H9 (cell line): ENCODE measurements at regions not wholly inside any gene's neighbourhood (a gene's known extent, or its start where the extent isn't known, plus 50 kb on each side); places are given as distances from the start of the nearest gene placed in this dataset.

Source experiments
- DNase-seq: peaks from one replicate; pipeline ENCODE4 v3.0.0-alpha.2; 2017
- H2AFZ ChIP-seq: one replicate; pipeline ENCODE4 v1.6.1; 2013; ENCODE audit warnings: mild to moderate bottlenecking, low read length, control low read depth, moderate library complexity
- H2AK5ac ChIP-seq: 2 replicates; pipeline ENCODE4 v1.6.1; 2013; ENCODE audit warnings: low read length, control low read depth, mixed read lengths; ENCODE audit not compliant: insufficient read length
- H2BK120ac ChIP-seq: one replicate; pipeline ENCODE4 v1.6.1; 2013; ENCODE audit warnings: low read depth, mild to moderate bottlenecking, low read length, control low read depth, inconsistent platforms; ENCODE audit not compliant: poor library complexity, severe bottlenecking
- H2BK12ac ChIP-seq: 2 replicates; pipeline ENCODE4 v1.6.1; 2013; ENCODE audit warnings: low read length, control low read depth, mixed read lengths, low read depth; ENCODE audit not compliant: insufficient read length
- H2BK15ac ChIP-seq: 2 replicates; pipeline ENCODE4 v1.6.1; 2013; ENCODE audit warnings: low read depth, low read length, control low read depth
- H2BK20ac ChIP-seq: one replicate; pipeline ENCODE4 v1.6.1; 2013; ENCODE audit warnings: low read depth, mild to moderate bottlenecking, low read length, control low read depth, inconsistent platforms; ENCODE audit not compliant: poor library complexity, severe bottlenecking
- H2BK5ac ChIP-seq: 2 replicates; pipeline ENCODE4 v1.6.1; 2013; ENCODE audit warnings: low read length, control low read depth, mixed read lengths; ENCODE audit not compliant: insufficient read length
- H3K14ac ChIP-seq: 2 replicates; pipeline ENCODE4 v1.6.1; 2013; ENCODE audit warnings: low read length, control low read depth; ENCODE audit not compliant: insufficient read depth
- H3K18ac ChIP-seq: 2 replicates; pipeline ENCODE4 v1.6.1; 2013; ENCODE audit warnings: low read depth, mild to moderate bottlenecking, mixed read lengths, low read length, control low read depth; ENCODE audit not compliant: insufficient read length
- H3K23ac ChIP-seq: 2 replicates; pipeline ENCODE4 v1.6.1; 2013; ENCODE audit warnings: low read length, control low read depth, mixed read lengths, low read depth; ENCODE audit not compliant: insufficient read length
- H3K23me2 ChIP-seq: 2 replicates; pipeline ENCODE4 v1.6.1; 2013; ENCODE audit warnings: low read depth, mild to moderate bottlenecking, mixed read lengths, low read length, control low read depth; ENCODE audit not compliant: insufficient read length, poor library complexity, severe bottlenecking
- H3K27ac ChIP-seq: 2 replicates; pipeline ENCODE4 v1.5.1; 2013; ENCODE audit warnings: low read length, control low read depth, mixed read lengths, low read depth; ENCODE audit not compliant: insufficient read length
- H3K27me3 ChIP-seq: 2 replicates; pipeline ENCODE4 v1.6.1; 2013; ENCODE audit warnings: low read length, control low read depth, inconsistent platforms; ENCODE audit not compliant: insufficient read depth
- H3K4ac ChIP-seq: 2 replicates; pipeline ENCODE4 v1.6.1; 2013; ENCODE audit warnings: low read depth, mild to moderate bottlenecking, control low read depth, inconsistent platforms, low read length, moderate library complexity
- H3K4me1 ChIP-seq: 2 replicates; pipeline ENCODE4 v1.6.1; 2013; ENCODE audit warnings: low read length, control low read depth, inconsistent platforms; ENCODE audit not compliant: insufficient read depth
- H3K4me2 ChIP-seq: 2 replicates; pipeline ENCODE4 v1.6.1; 2013; ENCODE audit warnings: low read length, control low read depth, mixed read lengths; ENCODE audit not compliant: insufficient read length, insufficient read depth
- H3K56ac ChIP-seq: 2 replicates; pipeline ENCODE4 v1.6.1; 2013; ENCODE audit warnings: low read depth, mild to moderate bottlenecking, mixed read lengths, low read length, control low read depth; ENCODE audit not compliant: insufficient read length
- H3K79me1 ChIP-seq: 2 replicates; pipeline ENCODE4 v1.6.1; 2013; ENCODE audit warnings: low read depth, mild to moderate bottlenecking, moderate library complexity, low read length, control low read depth, inconsistent platforms; ENCODE audit not compliant: insufficient read depth, poor library complexity, severe bottlenecking
- H3K79me2 ChIP-seq: 2 replicates; pipeline ENCODE4 v1.6.1; 2013; ENCODE audit warnings: low read length, control low read depth, inconsistent platforms; ENCODE audit not compliant: insufficient read depth
- H3K9ac ChIP-seq: 2 replicates; pipeline ENCODE4 v1.6.1; 2013; ENCODE audit warnings: low read length, control low read depth, mixed read lengths; ENCODE audit not compliant: insufficient read length; ENCODE audit errors: extremely low read depth
- H3K9me3 ChIP-seq: one replicate; pipeline ENCODE4 v1.6.1; 2013; ENCODE audit warnings: low read depth, low read length, inconsistent platforms; ENCODE audit not compliant: control insufficient read depth
- H3T11ph ChIP-seq: one replicate; pipeline ENCODE4 v1.6.1; 2013; ENCODE audit warnings: mild to moderate bottlenecking, low read length, control low read depth, inconsistent platforms
- H4K20me1 ChIP-seq: one replicate; pipeline ENCODE4 v1.6.1; 2013; ENCODE audit not compliant: control insufficient read depth, insufficient read length, insufficient read depth
- H4K5ac ChIP-seq: 2 replicates; pipeline ENCODE4 v1.6.1; 2013; ENCODE audit warnings: low read depth, mild to moderate bottlenecking, mixed read lengths, low read length, control low read depth; ENCODE audit not compliant: insufficient read length
- H4K8ac ChIP-seq: replicated peaks from 2 replicates; pipeline ENCODE4 v1.6.1; 2013; ENCODE audit warnings: low read length, control low read depth, mixed read lengths, low read depth; ENCODE audit not compliant: insufficient read length
- H4K91ac ChIP-seq: 2 replicates; pipeline ENCODE4 v1.6.1; 2013; ENCODE audit warnings: low read depth, mild to moderate bottlenecking, moderate library complexity, mixed read lengths, low read length, control low read depth; ENCODE audit not compliant: insufficient read length
- H3K27ac Mint-ChIP-seq, 3 experiments: 2 replicates in 2 of 3; 3 replicates in 1 of 3; pipeline ENCODE4 v1.8.0; 2020 to 2021; ENCODE audit warnings: mixed read lengths in 3 of 3, mild to moderate bottlenecking in 1 of 3, moderate library complexity in 1 of 3
- H3K27me3 Mint-ChIP-seq: 2 replicates; pipeline ENCODE4 v1.8.0; 2021; ENCODE audit warnings: low read depth, mild to moderate bottlenecking, moderate library complexity, mixed read lengths
- H3K36me3 Mint-ChIP-seq, 3 experiments: 2 replicates in 2 of 3; 3 replicates in 1 of 3; pipeline ENCODE4 v1.8.0; 2020 to 2021; ENCODE audit warnings: low read depth in 3 of 3, mixed read lengths in 3 of 3; ENCODE audit not compliant: insufficient read depth in 1 of 3
- H3K4me1 Mint-ChIP-seq, 2 experiments: 2 replicates each; pipeline ENCODE4 v1.8.0; 2020; ENCODE audit warnings: mixed read lengths in 2 of 2
- H3K4me3 Mint-ChIP-seq, 2 experiments: 2 replicates in 1 of 2; 3 replicates in 1 of 2; pipeline ENCODE4 v1.8.0; 2020 to 2021; ENCODE audit warnings: mild to moderate bottlenecking in 2 of 2, mixed read lengths in 2 of 2, moderate library complexity in 1 of 2
- H3K9me3 Mint-ChIP-seq, 2 experiments: 2 replicates in 1 of 2; 3 replicates in 1 of 2; pipeline ENCODE4 v1.8.0; 2020; ENCODE audit warnings: mild to moderate bottlenecking in 2 of 2, mixed read lengths in 2 of 2, moderate library complexity in 1 of 2
- WGBS: extraction: QIAGEN DNeasy Blood & Tissue Kit; methylation state at CpG from one replicate; pipeline ENCODE4 v1.1.7; 2013; ENCODE audit warnings: missing lambda C conversion rate, low lambda C conversion rate, mixed read lengths; ENCODE audit not compliant: insufficient read length; ENCODE audit errors: extremely low coverage; 5-methylcytosine and 5-hydroxymethylcytosine counted together
- TF ChIP-seq, protein P1 (sequence below): fragments of 200-600 bp; sonication (generic); conservative IDR thresholded peaks from 3 replicates; pipeline ENCODE4 v1.8.0; 2021; ENCODE audit warnings: antibody characterized with exemption, mild to moderate bottlenecking

GRCh38 chr14:21735200-21735599 is 61.6 kb upstream of the OR4E1 start:
- Histone ChIP-seq H3T11ph (no peak overlapping the region), H4K20me1 (no peaks in the 10 kb centered on the region), H2BK5ac (no peak overlapping the region), H2BK120ac (no peak overlapping the region), H2BK15ac (no peak overlapping the region), H2BK12ac (no peak overlapping the region), H3K4me1 (no peaks in the 10 kb centered on the region), H2BK20ac (no peak overlapping the region), H3K4me2 (no peak overlapping the region), H3K18ac (no peak overlapping the region), H4K5ac (no peak overlapping the region), H3K27me3 (no peaks in the 10 kb centered on the region), H3K4ac (no peak overlapping the region), H4K8ac (no peak overlapping the region), H3K9me3 (no peaks in the 10 kb centered on the region), H3K14ac (no peak overlapping the region), H2AFZ (no peak overlapping the region), H4K91ac (no peak overlapping the region), H2AK5ac (no peak overlapping the region), H3K79me1 (no peaks in the 10 kb centered on the region), H3K23me2 (no peaks in the 10 kb centered on the region), H3K23ac (no peak overlapping the region), H3K79me2 (no peaks in the 10 kb centered on the region), H3K27ac (no peak overlapping the region), H3K56ac (no peak overlapping the region), H3K9ac (no peak overlapping the region)
- Mint-ChIP-seq H3K27ac (no peak overlapping the region), H3K36me3 (no peaks in the 10 kb centered on the region), H3K4me3 (no peak overlapping the region), H3K4me1 (peaks cover 2 to 5% of the 10 kb centered on the region in 2 experiments), H3K27me3 (peaks cover 22% of the 10 kb centered on the region), H3K9me3 (no peaks in the 10 kb centered on the region; a peak in 1 of 5 replicates)
- DNase-seq, result no peak
- WGBS, result no CpG with 5 or more reads among the region's 3 CpGs
- TF ChIP-seq, protein P1, sequence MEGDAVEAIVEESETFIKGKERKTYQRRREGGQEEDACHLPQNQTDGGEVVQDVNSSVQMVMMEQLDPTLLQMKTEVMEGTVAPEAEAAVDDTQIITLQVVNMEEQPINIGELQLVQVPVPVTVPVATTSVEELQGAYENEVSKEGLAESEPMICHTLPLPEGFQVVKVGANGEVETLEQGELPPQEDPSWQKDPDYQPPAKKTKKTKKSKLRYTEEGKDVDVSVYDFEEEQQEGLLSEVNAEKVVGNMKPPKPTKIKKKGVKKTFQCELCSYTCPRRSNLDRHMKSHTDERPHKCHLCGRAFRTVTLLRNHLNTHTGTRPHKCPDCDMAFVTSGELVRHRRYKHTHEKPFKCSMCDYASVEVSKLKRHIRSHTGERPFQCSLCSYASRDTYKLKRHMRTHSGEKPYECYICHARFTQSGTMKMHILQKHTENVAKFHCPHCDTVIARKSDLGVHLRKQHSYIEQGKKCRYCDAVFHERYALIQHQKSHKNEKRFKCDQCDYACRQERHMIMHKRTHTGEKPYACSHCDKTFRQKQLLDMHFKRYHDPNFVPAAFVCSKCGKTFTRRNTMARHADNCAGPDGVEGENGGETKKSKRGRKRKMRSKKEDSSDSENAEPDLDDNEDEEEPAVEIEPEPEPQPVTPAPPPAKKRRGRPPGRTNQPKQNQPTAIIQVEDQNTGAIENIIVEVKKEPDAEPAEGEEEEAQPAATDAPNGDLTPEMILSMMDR, result no peak
